ENCODE measurements at regions not wholly inside any gene's neighbourhood (a gene's known extent, or its start where the extent isn't known, plus 50 kb on each side); places are given as distances from the start of the nearest gene placed in this dataset.

DNA sequence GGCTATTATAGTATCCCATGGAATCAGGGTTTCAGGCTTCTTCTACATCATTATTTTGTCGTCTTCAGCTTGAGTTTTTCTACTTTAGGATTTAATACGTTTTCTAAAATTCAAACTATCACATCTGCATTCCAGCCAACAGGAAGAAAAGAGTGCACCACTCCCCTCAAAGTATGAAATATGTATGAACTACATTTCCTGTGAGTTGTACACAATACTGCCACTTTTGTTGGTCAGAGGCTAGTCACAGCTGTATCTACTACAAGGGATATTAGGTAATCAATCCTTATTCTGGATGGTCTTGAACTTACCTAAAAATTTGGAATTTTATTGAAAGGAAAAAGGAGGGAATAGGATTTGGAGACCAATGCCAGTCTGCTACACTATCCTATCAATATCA is 235.6 kb upstream of the TBX18 start:
- TF ChIP-seq, protein P1, sequence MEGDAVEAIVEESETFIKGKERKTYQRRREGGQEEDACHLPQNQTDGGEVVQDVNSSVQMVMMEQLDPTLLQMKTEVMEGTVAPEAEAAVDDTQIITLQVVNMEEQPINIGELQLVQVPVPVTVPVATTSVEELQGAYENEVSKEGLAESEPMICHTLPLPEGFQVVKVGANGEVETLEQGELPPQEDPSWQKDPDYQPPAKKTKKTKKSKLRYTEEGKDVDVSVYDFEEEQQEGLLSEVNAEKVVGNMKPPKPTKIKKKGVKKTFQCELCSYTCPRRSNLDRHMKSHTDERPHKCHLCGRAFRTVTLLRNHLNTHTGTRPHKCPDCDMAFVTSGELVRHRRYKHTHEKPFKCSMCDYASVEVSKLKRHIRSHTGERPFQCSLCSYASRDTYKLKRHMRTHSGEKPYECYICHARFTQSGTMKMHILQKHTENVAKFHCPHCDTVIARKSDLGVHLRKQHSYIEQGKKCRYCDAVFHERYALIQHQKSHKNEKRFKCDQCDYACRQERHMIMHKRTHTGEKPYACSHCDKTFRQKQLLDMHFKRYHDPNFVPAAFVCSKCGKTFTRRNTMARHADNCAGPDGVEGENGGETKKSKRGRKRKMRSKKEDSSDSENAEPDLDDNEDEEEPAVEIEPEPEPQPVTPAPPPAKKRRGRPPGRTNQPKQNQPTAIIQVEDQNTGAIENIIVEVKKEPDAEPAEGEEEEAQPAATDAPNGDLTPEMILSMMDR (IDR thresholded peaks at IDR 0.05 in 2 of 3, conservative IDR thresholded peaks at IDR 0.05 in 1 of 3; ENCODE audit: insufficient read depth in 2 of 3, low read depth in 1 of 3, low read length in 3 of 3): no peak
- TF ChIP-seq KAT7 (CRISPR knock-in tag; IDR thresholded peaks at IDR 0.05; ENCODE audit: borderline replicate concordance) (no peak), RCOR1 (IDR thresholded peaks at IDR 0.05; ENCODE audit: borderline replicate concordance in 1 of 2, low read depth in 2 of 2, low read length in 2 of 2) (no peak)

All from K562 (cell line).